GM12865 (cell line): ENCODE measurements at regions not wholly inside any gene's neighbourhood (a gene's known extent, or its start where the extent isn't known, plus 50 kb on each side); places are given as distances from the start of the nearest gene placed in this dataset.

Experiments
- DNase-seq: peaks from one replicate; pipeline ENCODE4 v3.0.0; 2010; ENCODE audit warnings: low read depth
- H3K4me3 ChIP-seq: 2 replicates; pipeline ENCODE4 v1.5.1; 2011; ENCODE audit warnings: mild to moderate bottlenecking, low read depth, low read length, control low read depth
- TF ChIP-seq, protein P1 (sequence below): IDR thresholded peaks from 2 replicates; pipeline ENCODE4 v1.5.1; 2011; ENCODE audit warnings: low read length, control low read depth, low read depth, inconsistent platforms; ENCODE audit not compliant: insufficient read depth; ENCODE audit errors: missing control alignments

DNA sequence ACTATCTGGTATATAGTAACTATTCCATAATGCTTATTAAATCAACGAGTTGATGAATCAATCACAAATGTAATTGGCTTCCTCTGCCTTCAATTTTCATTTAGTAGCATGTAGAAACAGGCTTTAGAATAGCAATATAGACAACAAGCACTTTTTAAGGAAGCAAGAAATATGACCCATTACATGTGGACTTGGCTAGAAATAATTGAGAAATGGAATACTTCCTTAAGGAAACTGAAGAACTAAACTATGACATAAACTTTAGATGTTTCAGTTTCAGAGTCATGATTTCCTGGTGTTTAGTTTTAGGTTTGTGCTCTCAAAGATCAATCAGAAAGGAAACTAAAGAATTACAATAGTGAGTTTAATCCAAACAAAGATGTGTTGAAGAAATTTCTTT lies 443.8 kb downstream of the MBD2 start:
- H3K4me3 ChIP-seq = no peak overlapping the region
- TF ChIP-seq, protein P1, sequence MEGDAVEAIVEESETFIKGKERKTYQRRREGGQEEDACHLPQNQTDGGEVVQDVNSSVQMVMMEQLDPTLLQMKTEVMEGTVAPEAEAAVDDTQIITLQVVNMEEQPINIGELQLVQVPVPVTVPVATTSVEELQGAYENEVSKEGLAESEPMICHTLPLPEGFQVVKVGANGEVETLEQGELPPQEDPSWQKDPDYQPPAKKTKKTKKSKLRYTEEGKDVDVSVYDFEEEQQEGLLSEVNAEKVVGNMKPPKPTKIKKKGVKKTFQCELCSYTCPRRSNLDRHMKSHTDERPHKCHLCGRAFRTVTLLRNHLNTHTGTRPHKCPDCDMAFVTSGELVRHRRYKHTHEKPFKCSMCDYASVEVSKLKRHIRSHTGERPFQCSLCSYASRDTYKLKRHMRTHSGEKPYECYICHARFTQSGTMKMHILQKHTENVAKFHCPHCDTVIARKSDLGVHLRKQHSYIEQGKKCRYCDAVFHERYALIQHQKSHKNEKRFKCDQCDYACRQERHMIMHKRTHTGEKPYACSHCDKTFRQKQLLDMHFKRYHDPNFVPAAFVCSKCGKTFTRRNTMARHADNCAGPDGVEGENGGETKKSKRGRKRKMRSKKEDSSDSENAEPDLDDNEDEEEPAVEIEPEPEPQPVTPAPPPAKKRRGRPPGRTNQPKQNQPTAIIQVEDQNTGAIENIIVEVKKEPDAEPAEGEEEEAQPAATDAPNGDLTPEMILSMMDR = no peak
- no peak for DNase-seq

DNA sequence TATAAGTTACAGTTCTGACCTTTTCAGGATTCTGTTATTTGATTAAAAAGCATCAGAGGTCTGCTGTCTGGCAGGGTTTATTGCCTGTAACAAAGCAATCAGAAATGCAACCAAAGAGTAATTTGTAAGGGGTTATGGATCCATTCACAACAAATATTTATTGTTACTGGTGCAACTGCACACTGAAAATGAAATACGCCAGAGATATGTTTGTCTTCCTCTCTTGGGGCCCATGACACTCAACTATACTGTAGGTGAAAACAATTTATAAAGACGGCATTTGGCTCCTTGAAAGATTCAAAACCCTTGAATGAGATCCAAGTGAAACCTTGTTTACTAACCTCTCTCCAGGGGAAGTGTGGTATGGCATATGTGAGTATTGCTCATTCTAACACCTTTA lies 452.2 kb downstream of the MBD2 start:
- DNase-seq = no peak

DNA sequence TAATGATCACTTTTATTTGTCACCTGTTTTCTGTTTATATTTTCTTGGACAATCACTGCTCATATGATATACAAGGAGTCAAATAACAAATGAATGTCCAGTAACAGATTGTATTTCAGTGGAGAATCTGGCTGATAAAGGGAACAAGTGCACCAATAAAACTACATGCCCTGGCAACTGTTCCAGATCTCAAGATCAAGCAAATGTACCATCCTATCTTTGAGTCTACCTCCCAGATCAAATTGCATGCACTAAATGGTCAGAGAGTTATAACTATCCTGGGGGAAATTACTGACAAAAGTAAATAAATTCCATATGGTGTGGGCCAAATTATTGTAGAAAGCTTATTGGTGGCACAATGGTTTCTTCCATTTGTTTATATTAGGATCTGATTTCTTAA lies 452.8 kb downstream of the MBD2 start:
- no peak for DNase-seq
- H3K4me3 ChIP-seq = no peak overlapping the region
- TF ChIP-seq, protein P1 = no peak

More for the DNA sequence above, 452.2 kb downstream of the MBD2 start:
- no peak overlapping the region for H3K4me3 ChIP-seq
- TF ChIP-seq, protein P1 = no peak

DNA sequence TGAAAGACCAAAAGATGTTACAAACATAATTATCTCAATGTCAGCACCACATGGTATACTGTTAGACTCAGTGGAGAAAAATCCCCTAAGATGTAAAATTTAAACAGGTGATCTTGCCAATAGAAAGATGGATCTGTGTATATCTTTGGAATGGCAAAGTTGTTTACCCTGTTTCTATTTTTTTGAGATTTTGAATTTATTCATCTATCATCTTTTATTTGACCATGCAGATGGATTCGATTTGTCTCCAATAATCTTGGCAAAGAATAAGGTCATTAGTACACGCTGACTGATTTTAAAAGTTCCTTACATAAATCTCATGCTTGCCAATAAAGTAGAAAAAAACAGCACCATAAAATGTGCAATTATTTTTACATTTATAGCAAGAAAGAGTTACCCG lies 459.3 kb downstream of the MBD2 start:
- DNase-seq = no peak
- H3K4me3 ChIP-seq = no peak overlapping the region
- TF ChIP-seq, protein P1 = no peak

DNA sequence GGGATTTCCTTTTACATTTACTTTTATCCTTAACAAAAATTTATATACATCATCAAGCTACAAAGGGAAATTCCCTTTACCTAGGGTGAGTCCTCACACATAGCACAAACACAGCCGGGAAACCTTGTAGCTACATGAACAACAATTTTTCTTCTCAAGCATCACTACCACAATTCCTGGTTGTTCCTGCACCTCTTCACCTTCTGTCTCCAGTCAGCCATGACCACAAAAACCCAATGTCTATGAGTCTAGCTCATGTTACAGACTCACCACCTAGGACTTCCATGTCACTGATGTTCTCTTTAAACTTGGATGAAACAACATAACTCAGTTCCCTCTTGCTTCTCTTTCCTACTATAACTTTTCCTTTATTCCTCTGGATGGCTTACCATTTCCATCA lies 460.4 kb downstream of the MBD2 start:
- no peak for DNase-seq
- no peak overlapping the region for H3K4me3 ChIP-seq
- TF ChIP-seq, protein P1 = no peak

DNA sequence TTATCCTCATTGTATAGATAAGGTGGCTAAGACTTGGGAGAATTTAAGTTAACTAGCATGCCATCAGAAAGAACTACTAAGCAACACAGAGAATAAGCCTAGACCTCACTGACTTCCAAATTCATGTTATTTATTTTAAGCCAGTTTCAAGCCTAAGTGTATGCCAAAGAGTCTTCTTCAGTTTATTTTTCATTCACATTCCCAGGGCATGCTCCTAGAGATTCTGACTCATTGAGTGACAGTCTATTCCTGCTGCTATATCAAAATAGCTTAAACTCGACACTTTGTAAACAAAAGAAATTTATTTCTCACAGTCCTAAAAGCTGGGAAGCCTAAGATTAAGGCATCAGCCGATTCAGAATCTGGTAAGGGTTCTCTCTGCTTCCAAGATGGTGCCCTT lies 467.1 kb downstream of the MBD2 start:
- DNase-seq = no peak
- TF ChIP-seq, protein P1 = no peak
- H3K4me3 ChIP-seq = no peak overlapping the region

DNA sequence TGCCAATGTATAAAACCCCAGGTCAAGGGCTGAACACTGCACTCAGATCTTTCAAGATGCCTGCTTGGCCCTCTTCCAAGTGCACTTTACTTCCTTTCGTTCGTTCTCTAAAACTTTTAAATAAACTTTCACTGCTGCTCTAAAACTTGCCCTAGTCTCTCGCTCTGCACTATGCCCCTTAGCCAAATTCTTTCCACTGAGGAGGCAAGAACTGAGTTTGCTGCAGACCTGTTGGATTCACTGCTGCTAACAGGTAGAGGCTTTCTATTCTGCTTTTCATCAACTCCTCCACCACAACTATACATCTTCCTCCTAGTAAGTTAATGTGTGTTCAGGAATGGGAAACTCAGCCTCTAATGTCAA lies 467.9 kb downstream of the MBD2 start:
- no peak overlapping the region for H3K4me3 ChIP-seq
- TF ChIP-seq, protein P1 = no peak
- no peak for DNase-seq
